Esophagus squamous epithelium (tissue), 5 donors: ENCODE measurements at regions not wholly inside any gene's neighbourhood (a gene's known extent, or its start where the extent isn't known, plus 50 kb on each side); places are given as distances from the start of the nearest gene placed in this dataset.

ENCODE experiments used
- DNase-seq: peaks from one replicate; lab custom pipeline; 2025; lab: John Stamatoyannopoulos, UW
- H3K27ac ChIP-seq, 4 donors: fragments of 200-600 bp; sonication (generic); one replicate each; pipeline ENCODE4 v1.5.1; 2016 to 2019; ENCODE audit warnings: mild to moderate bottlenecking in 1 of 4
- H3K27me3 ChIP-seq, 4 donors: fragments of 200-600 bp; sonication (generic); 1 replicate in 3 of 4; 2 replicates in 1 of 4; pipeline versions ENCODE4 v1.5.1 to v1.6.0; 2017 to 2021; ENCODE audit warnings: antibody characterized with exemption in 1 of 4
- H3K36me3 ChIP-seq, 3 donors: fragments of 200-600 bp; sonication (generic); one replicate each; pipeline ENCODE4 v1.5.1; 2016 to 2019
- H3K4me1 ChIP-seq, 3 donors: fragments of 200-600 bp; sonication (generic); one replicate each; pipeline ENCODE4 v1.5.1; 2017 to 2019
- H3K4me3 ChIP-seq, 4 donors: fragments of 200-600 bp; sonication (generic); 1 replicate in 3 of 4; 2 replicates in 1 of 4; pipeline ENCODE4 v1.5.1; 2016 to 2019; ENCODE audit warnings: mild to moderate bottlenecking in 2 of 4, moderate library complexity in 1 of 4
- H3K9me3 ChIP-seq, 3 donors: fragments of 200-600 bp; sonication (generic); one replicate each; pipeline ENCODE4 v1.5.1; 2016 to 2019
- CTCF ChIP-seq, 6 experiments: fragments of 450-650 bp in 4 of 6; fragments of 200-600 bp in 2 of 6; sonication (generic) in 2 of 6; IDR thresholded peaks; one replicate each; pipeline ENCODE4 v1.5.1; 2016 to 2019; ENCODE audit warnings: antibody characterized with exemption in 6 of 6, mild to moderate bottlenecking in 4 of 6, moderate library complexity in 4 of 6
- POLR2A ChIP-seq, 4 donors: fragments of 450-650 bp; IDR thresholded peaks; one replicate each; pipeline ENCODE4 v1.6.1; 2017; ENCODE audit warnings: antibody characterized with exemption in 4 of 4, mild to moderate bottlenecking in 4 of 4, moderate library complexity in 3 of 4
- WGBS, 2 donors: methylation state at CpG; one replicate each; pipeline ENCODE4 v1.1.5; 2018; 5-methylcytosine and 5-hydroxymethylcytosine counted together
- intact Hi-C: fragments of 100-400 bp; cut with DNase I; formaldehyde crosslinking; loops from one replicate; pipeline ENCODE4 v1.15.0; 2022
- donor health status: DM: yes; HTN: yes; CAD: no.

GRCh38 chr1:193868425-193868824 lies 682.0 kb upstream of the B3GALT2 start:
- TF ChIP-seq CTCF (IDR thresholded peaks at IDR 0.05) (no peak), POLR2A (IDR thresholded peaks at IDR 0.05) (no peak)
- H3K4me1 ChIP-seq, result no peaks in the 10 kb centered on the region
- intact Hi-C loops, result no loop called here
- no peak overlapping the region for H3K27ac ChIP-seq
- 72 to 74% methylated on average over 5 of the region's 5 CpGs for WGBS, 2 donors
- no peak for DNase-seq
- no peaks in the 10 kb centered on the region for H3K36me3 ChIP-seq
- H3K4me3 ChIP-seq, result no peak overlapping the region
- no peaks in the 10 kb centered on the region for H3K9me3 ChIP-seq
- H3K27me3 ChIP-seq, result no peaks in the 10 kb centered on the region

GRCh38 chr1:193856261-193856660 lies 669.8 kb upstream of the B3GALT2 start:
- no peaks in the 10 kb centered on the region for H3K9me3 ChIP-seq
- no peaks in the 10 kb centered on the region for H3K27me3 ChIP-seq
- TF ChIP-seq CTCF (IDR thresholded peaks at IDR 0.05) (no peak), POLR2A (IDR thresholded peaks at IDR 0.05) (no peak)
- intact Hi-C loops, result no loop called here
- no peak overlapping the region for H3K27ac ChIP-seq
- no peaks in the 10 kb centered on the region for H3K4me1 ChIP-seq
- WGBS, 2 donors, result 58 to 81% methylated on average over 6 of the region's 6 CpGs
- no peak for DNase-seq
- no peak overlapping the region for H3K4me3 ChIP-seq
- no peaks in the 10 kb centered on the region for H3K36me3 ChIP-seq

GRCh38 chr1:193850745-193851144 lies 664.3 kb upstream of the B3GALT2 start:
- 16 to 32% methylated on average over 2 of the region's 2 CpGs for WGBS, 2 donors
- no peak for TF ChIP-seq POLR2A (IDR thresholded peaks at IDR 0.05)
- TF ChIP-seq CTCF (IDR thresholded peaks at IDR 0.05), result no peak
- Histone ChIP-seq H3K9me3 (no peaks in the 10 kb centered on the region), H3K27ac (no peak overlapping the region), H3K27me3 (no peaks in the 10 kb centered on the region), H3K4me3 (no peak overlapping the region), H3K4me1 (no peaks in the 10 kb centered on the region), H3K36me3 (no peaks in the 10 kb centered on the region)
- intact Hi-C loops, result no loop called here
- no peak for DNase-seq

- Histone ChIP-seq H3K9me3 (no peaks in the 10 kb centered on the region), H3K27me3 (no peaks in the 10 kb centered on the region), H3K27ac (no peak overlapping the region), H3K36me3 (no peaks in the 10 kb centered on the region), H3K4me1 (no peaks in the 10 kb centered on the region), H3K4me3 (no peak overlapping the region)
- intact Hi-C loops, result no loop called here
- DNase-seq, result no peak
- 78 to 83% methylated on average over 2 of the region's 2 CpGs for WGBS, 2 donors
- TF ChIP-seq POLR2A (IDR thresholded peaks at IDR 0.05), result no peak
- TF ChIP-seq CTCF (IDR thresholded peaks at IDR 0.05), result no peak
Measured at GRCh38 chr1:193846876-193847604, 660.6 kb upstream of the B3GALT2 start.

- TF ChIP-seq POLR2A (IDR thresholded peaks at IDR 0.05), result no peak
- TF ChIP-seq CTCF (IDR thresholded peaks at IDR 0.05), result no peak
- Histone ChIP-seq H3K27ac (no peak overlapping the region), H3K4me1 (no peaks in the 10 kb centered on the region), H3K4me3 (no peak overlapping the region), H3K9me3 (no peaks in the 10 kb centered on the region), H3K36me3 (no peaks in the 10 kb centered on the region), H3K27me3 (no peaks in the 10 kb centered on the region)
- intact Hi-C loops, result no loop called here
- no peak for DNase-seq
- WGBS, 2 donors, result 62 to 70% methylated on average over 3 of the region's 3 CpGs
Measured at GRCh38 chr1:193846411-193846810, 660.0 kb upstream of the B3GALT2 start.
